Adrenal gland (tissue), 9 donors: ENCODE measurements at regions not wholly inside any gene's neighbourhood (a gene's known extent, or its start where the extent isn't known, plus 50 kb on each side); places are given as distances from the start of the nearest gene placed in this dataset.

Experiments
- DNase-seq, 7 donors: peaks; one replicate each; pipeline ENCODE4 v3.0.0-alpha.2; 2019 to 2020
- H3K27ac ChIP-seq, 5 donors: fragments of 200-600 bp; sonication (generic) in 4 of 5; 1 replicate in 3 of 5; 2 replicates in 2 of 5; pipeline versions ENCODE4 v1.5.1 to v1.8.0; 2016 to 2020; ENCODE audit warnings: mild to moderate bottlenecking in 1 of 5
- H3K27me3 ChIP-seq: fragments of 200-600 bp; 2 replicates; pipeline ENCODE4 v1.8.0; 2021
- H3K36me3 ChIP-seq, 2 donors: fragments of 200-600 bp; replicated peaks in 1 of 2; 1 replicate in 1 of 2; 2 replicates in 1 of 2; pipeline versions ENCODE4 v1.5.1 to v1.8.0; 2018 to 2022
- H3K4me1 ChIP-seq, 2 donors: fragments of 200-600 bp; replicated peaks in 1 of 2; 1 replicate in 1 of 2; 2 replicates in 1 of 2; pipeline versions ENCODE4 v1.5.1 to v1.8.0; 2018 to 2021
- H3K4me3 ChIP-seq, 4 donors: fragments of 200-600 bp; sonication (generic) in 3 of 4; one replicate each; pipeline ENCODE4 v1.5.1; 2016 to 2018
- H3K9me3 ChIP-seq, 3 donors: fragments of 200-600 bp; sonication (generic) in 1 of 3; replicated peaks in 1 of 3; 1 replicate in 2 of 3; 2 replicates in 1 of 3; pipeline versions ENCODE4 v1.5.1 to v1.8.0; 2016 to 2021
- CTCF ChIP-seq, 6 experiments: fragments of 450-650 bp in 4 of 6; fragments of 200-600 bp in 2 of 6; sonication (generic) in 1 of 6; IDR thresholded peaks; 1 replicate in 5 of 6; 2 replicates in 1 of 6; pipeline versions ENCODE4 v1.5.1 to v1.8.0; 2016 to 2021; ENCODE audit warnings: antibody characterized with exemption in 6 of 6, mild to moderate bottlenecking in 2 of 6, moderate library complexity in 1 of 6
- POLR2A ChIP-seq, 2 donors: fragments of 450-650 bp; IDR thresholded peaks; one replicate each; pipeline ENCODE4 v1.6.1; 2017; ENCODE audit warnings: antibody characterized with exemption in 2 of 2, mild to moderate bottlenecking in 2 of 2, moderate library complexity in 1 of 2
- WGBS, 4 donors: extraction: QIAGEN DNeasy Blood & Tissue Kit in 2 of 4; methylation state at CpG; one replicate each; pipeline versions ENCODE4 v1.1.5 to v1.1.7; 2013 to 2017; 5-methylcytosine and 5-hydroxymethylcytosine counted together
- intact Hi-C, 2 donors: fragments of 100-400 bp; cut with DNase I; formaldehyde crosslinking; loops; one replicate each; pipeline versions ENCODE4 v1.14.1 to v1.15.0; 2022 to 2023
- donor health status: healthy with polysubstance abuse.
- donor health status: Bipolar disorder and iron deficiency.
- donor health status: DM: yes; HTN: yes; CAD: no.
- donor health status: DM: no; HTN: no; CAD: no.
- donor health status: DM: no; HTN: no; CAD: no.

- no peak for DNase-seq
- intact Hi-C loops: no loop called here
- Histone ChIP-seq H3K27me3 (no peaks in the 10 kb centered on the region), H3K4me1 (no peaks in the 10 kb centered on the region), H3K36me3 (no peaks in the 10 kb centered on the region), H3K9me3 (no peaks in the 10 kb centered on the region), H3K27ac (no peak overlapping the region), H3K4me3 (no peak overlapping the region)
- WGBS, 4 donors: 64 to 73% (median 68%) methylated on average over 6 of the region's 6 CpGs
- TF ChIP-seq CTCF (IDR thresholded peaks at IDR 0.05) (no peak), POLR2A (IDR thresholded peaks at IDR 0.05) (no peak)
Observed at GRCh38 chr20:39100691-39101090, 138.5 kb downstream of the DHX35 start.

GRCh38 chr20:39097889-39098288 is 135.7 kb downstream of the DHX35 start:
- Histone ChIP-seq H3K27ac (no peak overlapping the region), H3K36me3 (no peaks in the 10 kb centered on the region), H3K4me3 (no peak overlapping the region), H3K9me3 (no peaks in the 10 kb centered on the region), H3K27me3 (no peaks in the 10 kb centered on the region), H3K4me1 (no peaks in the 10 kb centered on the region)
- DNase-seq: no peak
- TF ChIP-seq CTCF (IDR thresholded peaks at IDR 0.05) (no peak), POLR2A (IDR thresholded peaks at IDR 0.05) (no peak)
- intact Hi-C loops: no loop called here
- WGBS, 4 donors: 45 to 61% (median 55%) methylated on average over 3 of the region's 3 CpGs

GRCh38 chr20:39095870-39096269 is 133.7 kb downstream of the DHX35 start:
- Histone ChIP-seq H3K27ac (no peak overlapping the region), H3K9me3 (no peaks in the 10 kb centered on the region), H3K4me3 (no peak overlapping the region), H3K36me3 (no peaks in the 10 kb centered on the region), H3K27me3 (no peaks in the 10 kb centered on the region), H3K4me1 (no peaks in the 10 kb centered on the region)
- WGBS, 4 donors: 89 to 100% (median 100%) methylated on average over 1 of the region's 1 CpG
- no peak for DNase-seq
- intact Hi-C loops: no loop called here
- TF ChIP-seq POLR2A (IDR thresholded peaks at IDR 0.05): no peak
- no peak for TF ChIP-seq CTCF (IDR thresholded peaks at IDR 0.05)

- DNase-seq: no peak
- no peaks in the 10 kb centered on the region for H3K36me3 ChIP-seq
- WGBS, 4 donors: 80 to 96% (median 87%) methylated on average over 1 of the region's 1 CpG
- no peak overlapping the region for H3K4me3 ChIP-seq
- no peaks in the 10 kb centered on the region for H3K9me3 ChIP-seq
- H3K27me3 ChIP-seq: no peaks in the 10 kb centered on the region
- intact Hi-C loops: no loop called here
- no peaks in the 10 kb centered on the region for H3K4me1 ChIP-seq
- no peak overlapping the region for H3K27ac ChIP-seq
- TF ChIP-seq POLR2A (IDR thresholded peaks at IDR 0.05): no peak
- TF ChIP-seq CTCF (IDR thresholded peaks at IDR 0.05): no peak
Observed at GRCh38 chr20:39094391-39094790, 132.2 kb downstream of the DHX35 start.
